8988T (cell line): ENCODE measurements at regions not wholly inside any gene's neighbourhood (a gene's known extent, or its start where the extent isn't known, plus 50 kb on each side); places are given as distances from the start of the nearest gene placed in this dataset.
"Not testable (repeated sequence)": the region's sequence is repeated elsewhere in the genome, so short reads cannot be mapped to it uniquely, and the experiment has no call there.

ENCODE experiments used
- DNase-seq: peaks from one replicate; pipeline ENCODE4 v3.0.0; 2011

DNA sequence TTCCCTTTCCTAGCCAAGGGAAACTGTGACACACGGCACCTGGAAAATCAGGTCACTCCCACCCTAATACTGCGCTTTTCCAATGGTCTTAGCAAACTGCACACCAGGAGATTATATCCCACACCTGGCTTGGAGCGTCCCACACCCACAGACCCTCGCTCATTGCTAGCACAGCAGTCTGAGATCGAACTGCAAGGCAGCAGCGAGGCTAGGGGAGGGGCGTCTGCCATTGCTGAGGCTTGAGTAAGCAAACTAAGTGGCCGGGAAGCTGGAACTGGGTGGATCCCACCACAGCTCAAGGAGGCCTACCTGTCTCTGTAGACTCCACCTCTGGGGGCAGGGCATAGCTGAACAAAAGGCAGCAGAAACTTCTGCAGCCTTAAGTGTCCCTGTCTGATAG, 132.9 kb downstream of the TMEM167A start:
- not testable (repeated sequence) for DNase-seq

DNA sequence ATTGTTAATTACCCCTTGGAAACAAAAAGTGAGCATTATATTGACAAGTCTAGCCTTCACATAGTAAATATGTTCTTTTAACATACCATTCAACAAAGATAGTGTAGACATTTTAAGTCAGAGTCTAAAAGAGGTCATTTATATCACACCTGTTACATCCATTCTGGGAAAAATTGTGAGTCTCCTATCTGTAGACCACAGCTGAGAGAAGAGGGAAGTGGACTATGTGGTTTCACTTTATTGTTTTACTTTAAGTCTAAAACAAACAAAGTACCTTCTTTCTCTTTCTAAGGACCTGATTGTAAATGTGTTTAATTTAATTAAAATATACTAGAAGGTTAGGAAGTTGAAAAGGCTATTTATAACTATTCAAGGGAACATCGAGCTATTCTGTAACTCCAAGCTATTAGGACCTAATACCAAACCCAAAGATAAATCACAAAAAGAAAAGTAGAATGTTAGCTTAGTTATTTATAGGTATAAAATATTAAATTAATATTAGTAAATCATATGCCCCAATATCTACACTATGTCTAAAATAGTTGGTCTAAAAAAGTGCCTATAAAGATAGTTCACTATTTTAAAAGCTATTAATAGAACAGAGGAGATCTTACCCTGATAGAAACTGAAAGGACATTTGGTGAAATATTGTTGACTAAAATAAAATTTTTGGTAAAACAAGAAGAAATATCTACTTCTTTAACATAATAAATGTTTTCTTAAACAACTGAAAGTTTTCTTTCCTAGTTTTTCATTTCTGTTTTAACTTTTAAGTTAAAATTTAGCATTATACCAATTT, 134.9 kb downstream of the TMEM167A start:
- no peak for DNase-seq

DNA sequence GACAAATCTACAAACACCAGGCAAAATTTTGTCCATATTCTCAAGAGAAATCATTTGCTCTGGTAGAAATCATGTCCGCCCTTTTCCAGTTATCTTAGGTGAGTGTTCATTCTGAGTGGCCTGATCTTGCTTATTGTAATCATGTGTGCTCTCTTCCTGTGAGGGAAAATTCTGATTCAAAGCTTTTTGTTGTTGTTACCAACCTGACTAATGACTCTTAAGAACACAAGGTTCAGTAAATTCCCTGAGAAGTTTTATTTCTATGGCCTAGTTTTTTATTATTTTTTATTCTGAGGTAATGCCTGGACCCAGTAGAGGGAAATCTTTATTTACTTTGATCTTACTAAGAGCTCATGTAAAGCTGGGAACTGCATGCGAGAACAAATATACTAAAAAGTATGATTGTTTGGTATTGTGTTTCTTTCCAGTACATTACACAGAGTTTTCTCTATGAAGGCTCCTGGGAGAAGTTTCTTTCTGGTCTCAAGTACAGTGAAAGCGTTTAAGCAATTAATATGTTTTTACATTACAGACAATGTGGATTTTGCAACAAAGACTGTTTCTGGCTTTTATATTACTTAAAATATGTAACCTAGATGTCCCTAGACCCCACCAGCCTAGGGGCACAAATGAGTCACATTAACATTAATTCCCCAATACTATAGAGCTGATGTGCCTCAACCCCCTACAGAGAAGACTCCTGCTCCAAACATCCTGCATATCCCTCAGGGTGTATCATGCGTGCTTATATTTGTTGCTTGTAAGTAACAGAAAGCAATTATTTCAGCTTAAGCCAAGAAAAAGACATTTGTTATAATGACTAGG, 138.1 kb downstream of the TMEM167A start:
- DNase-seq: no peak

DNA sequence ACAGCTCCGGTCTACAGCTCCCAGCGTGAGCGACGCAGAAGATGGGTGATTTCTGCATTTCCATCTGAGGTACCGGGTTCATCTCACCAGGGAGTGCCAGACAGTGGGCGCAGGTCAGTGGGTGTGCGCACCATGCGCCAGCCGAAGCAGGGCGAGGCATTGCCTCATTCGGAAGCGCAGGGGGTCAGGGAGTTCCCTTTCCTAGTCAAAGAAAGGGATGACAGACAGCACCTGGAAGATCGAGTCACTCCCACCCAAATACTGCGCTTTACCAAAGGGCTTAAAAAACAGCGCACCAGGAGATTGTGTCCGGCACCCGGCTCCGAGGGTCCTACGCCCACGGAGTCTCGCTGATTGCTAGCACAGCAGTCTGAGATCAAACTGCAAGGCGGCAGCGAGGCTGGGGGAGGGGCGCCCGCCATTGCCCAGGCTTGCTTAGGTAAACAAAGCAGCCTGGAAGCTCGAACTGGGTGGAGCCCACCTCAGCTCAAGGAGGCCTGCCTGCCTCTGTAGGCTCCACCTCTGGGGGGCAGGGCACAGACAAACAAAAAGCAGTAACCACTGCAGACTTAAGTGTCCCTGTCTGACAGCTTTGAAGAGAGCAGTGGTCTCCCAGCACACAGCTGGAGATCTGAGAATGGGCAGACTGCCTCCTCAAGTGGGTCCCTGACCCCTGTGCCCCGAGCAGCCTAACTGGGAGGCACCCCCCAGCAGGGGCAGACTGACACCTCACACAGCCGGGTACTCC, 144.5 kb downstream of the TMEM167A start:
- not testable (repeated sequence) for DNase-seq

DNA sequence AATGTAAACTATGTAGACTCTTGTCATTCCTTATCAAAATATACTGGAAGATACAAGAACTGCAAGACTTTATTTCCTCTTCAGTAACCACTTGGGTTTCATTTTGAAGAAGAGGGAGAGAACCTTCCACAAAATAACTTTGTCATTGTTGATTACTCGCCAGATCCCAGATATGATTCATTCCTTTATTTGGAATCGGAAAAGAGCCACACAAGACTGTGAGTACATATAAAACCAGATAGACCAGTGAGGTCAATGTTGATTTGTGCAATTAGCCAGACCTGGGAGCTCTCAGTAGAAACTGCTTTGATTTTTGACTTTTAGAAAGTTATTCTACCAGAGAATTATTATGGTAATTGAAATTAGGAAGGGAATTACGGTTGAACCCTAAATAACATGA, 146.1 kb downstream of the TMEM167A start:
- DNase-seq: no peak

DNA sequence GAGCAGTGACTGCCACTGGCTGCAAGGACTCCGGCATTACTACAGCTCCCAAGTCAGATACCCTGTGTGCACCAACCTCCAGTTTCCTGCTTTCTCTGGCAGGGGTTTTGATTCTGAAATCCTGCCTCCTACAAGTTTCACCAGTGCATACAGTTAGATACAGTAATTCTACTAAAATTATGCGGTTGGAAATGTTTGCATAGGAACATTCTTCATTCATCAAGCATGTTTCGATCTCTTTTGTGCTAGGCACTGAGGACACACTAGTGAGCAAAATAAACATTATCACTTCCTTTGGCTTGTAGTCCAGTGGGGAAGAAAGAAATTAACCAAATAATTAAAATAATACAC, 152.2 kb downstream of the TMEM167A start:
- no peak for DNase-seq

DNA sequence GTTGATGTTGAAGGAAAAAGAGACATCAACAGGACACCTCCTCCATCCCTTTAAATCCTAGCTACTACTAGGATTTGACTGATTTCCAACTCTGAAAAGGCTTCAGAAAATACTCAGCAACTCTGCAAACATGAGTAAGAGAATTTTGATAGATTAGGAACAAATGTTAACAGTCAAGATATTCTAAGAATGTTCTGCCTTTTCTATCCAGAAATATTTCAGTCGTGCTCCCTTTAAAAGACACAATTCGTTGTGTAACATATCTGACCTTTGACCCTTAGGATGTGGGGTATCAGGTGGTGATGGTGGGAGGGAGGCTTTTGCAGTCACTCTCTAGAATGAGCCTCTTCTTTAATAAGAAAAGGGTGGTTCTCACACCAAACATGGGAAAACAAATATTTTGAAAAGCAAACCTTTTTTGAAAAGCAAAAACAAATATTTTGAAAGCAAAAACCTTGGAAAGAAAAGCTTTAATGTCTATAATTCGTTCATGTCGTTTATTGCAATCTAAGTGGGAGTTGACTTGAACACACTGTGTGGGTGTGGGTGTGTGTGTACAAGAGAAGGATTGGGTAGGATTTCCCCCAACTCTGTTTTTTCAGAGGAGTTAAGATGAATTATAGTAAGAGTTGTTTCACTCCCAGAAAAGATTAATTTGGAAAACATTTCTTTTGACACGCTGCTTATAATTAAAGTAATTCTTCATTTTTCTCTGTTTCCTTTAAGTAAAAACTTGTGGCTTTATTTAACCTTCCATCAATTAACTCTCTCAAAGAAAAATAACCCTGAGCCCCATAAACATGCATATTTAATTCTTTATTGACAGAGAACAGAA, 152.8 kb downstream of the TMEM167A start:
- DNase-seq: no peak

DNA sequence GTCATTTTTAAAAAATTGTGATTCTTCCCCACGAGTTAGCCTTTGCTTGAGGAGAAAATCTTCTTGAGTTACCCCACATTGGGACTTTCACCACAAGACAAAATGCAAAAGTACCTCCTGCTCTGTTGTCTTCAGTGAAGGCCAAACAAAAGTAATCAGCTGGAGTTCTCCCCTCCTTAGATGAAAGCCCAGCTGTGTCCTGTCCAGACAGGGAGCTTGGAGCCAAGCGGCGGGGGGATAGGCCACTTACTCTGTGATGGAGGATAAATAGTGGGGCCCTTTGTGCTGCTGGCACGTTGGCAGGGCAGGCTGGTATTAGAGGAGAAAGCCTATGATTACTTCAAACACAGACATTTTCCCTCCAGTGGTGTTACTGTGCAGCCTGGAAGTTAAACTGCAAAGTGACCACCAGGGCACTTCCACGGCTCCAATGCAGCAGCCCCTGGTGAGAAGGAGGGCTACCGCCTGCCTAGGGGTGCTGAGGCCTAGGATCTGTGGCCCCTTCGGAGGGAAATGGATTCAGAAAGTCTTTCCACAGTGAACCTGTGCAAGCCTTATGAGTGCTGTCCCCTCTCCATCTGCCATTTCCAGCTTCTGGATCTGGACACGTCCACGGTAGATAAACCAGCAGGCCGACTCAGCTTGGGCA, 155.0 kb downstream of the TMEM167A start:
- no peak for DNase-seq

DNA sequence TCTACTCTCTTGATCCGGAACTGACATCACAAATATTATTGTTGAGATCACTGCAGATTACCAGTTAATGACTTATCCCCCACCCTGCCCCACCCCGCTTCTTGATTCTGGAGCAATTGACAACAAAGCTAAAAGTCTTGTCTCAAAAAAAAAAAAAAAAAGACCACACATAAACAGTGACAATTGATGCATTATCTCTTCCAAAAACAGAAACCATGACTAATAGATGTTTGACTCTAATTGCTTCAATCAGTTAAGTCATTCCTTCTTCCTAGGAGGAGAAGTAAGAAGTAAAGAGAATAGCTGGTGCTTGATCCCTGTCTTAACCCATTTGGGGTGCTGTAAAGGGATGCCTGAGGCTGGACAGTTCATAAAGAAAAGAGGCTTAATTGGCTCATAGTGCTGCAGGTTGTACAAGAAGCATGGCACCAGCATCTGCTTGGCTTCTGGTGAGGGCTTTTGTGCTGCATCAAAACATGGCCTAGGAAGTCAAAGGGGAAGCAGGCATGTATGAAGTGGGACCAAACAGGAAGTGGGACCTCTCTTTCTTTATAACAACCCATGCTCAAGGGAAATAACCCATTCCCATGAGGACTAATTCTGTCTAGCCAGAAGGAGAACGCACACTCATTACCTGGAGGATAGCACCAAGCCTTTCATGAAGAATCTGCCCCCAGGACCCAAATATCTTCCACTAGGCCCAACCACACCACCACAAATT, 158.7 kb downstream of the TMEM167A start:
- no peak for DNase-seq

DNA sequence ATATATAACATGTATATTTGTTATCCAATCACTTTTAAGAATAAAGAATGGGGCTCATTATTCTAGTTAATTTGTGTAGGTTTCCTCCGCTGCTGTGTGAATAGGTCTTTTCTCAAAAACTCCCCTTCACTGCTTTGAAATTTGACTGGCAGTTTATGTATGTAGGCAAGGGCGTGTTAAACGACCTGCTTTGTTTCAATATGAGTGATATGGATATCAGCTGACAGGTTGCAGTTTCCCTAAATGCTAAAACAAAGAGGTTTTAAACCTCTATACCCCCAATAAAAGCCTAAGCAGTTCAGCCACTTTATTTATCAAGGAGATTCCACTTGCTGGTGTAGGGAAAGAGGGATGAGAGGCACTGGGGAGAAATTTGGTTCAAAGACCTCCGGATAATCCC, 159.6 kb downstream of the TMEM167A start:
- DNase-seq: no peak

DNA sequence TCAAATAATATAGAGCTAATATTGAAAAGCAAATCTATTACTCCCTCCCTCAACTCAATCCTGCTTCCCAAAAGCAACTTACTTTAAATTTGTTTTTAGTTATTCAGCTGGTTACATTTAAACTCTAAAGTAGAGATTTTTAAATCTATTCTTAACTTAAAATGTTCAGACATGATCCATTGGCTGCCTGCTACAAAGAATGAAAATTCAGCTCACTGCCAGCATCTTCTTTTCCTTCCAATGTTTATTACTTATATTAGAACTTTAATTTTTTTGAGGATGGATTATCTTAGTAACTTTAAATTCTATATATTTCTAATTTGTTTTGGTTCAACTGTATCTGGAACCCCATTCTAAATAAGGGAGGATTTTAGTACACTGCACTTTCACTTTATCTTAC, 163.2 kb downstream of the TMEM167A start:
- no peak for DNase-seq

DNA sequence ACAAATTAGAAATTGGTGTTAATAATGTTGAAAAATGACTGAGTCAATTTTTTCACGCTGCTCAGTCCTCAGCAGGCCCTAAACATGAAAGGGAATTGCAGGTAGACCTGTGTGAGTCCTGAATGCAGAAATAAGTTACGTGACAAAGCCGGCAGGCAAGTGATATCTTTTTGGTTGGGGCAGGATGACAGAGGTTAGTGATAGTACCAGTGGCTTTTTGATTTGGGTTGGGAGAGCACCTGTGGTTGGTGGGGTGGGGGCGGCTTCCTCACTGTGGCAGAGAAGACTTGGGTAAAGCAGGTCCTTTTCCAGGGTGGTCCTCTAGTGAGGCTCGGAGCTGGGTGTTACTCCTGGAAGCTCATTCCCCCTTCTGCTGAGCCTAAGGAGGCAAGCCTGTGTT, 164.7 kb downstream of the TMEM167A start:
- DNase-seq: no peak

DNA sequence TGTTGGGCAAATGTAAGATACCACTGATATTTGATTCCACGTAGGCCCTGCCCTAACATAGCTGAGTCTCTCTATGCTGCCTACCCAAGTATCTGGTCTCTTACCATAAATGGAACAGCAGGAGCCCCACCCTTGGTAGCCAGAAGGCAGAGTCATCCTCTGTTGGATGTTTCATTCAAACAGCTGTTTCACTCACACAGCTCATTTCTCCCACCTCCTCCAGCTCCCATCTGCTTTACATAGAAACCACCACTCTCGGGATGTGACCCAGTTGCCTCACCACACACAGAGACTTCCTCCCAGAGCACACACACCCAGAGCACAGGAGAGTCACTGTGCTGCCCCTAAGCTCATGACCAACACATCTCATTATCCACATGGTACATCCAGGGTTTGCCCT, 165.3 kb downstream of the TMEM167A start:
- no peak for DNase-seq

DNA sequence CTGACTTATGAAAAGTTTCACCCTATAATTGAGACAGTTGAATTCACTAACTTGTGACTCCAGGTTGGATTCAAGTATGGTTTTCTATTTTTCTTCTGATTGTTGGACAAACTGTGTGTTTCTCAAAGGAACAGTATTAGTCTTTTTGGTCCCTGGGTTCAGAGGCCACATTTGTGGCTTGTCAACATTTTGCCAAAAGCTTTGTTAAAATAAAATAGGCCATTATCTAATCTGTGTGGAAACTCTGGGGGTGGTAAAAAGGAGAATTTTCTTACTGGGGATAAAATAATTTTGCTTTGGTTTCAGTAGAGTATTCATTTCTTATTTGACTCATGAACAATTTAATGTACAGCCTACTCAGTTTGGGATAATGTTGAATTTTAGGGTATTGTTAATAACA, 166.3 kb downstream of the TMEM167A start:
- DNase-seq: no peak

DNA sequence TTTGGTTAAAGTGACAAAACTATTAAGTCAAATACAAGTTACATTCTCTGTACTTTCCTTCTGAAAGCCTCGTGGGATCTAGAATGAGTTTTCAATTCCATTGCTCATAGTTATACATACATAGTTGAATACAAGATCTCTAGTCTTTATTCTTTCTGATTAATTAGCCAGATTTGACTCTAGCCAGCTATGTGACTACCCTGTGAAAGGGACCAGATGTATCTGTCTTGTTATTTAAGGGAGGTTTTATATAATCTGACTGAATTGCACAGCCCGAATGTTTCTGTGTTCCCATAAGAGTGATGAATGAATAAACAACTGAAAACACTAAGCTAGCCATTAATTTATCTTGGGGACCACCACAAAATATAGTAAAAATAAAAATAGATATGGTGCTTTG, 166.7 kb downstream of the TMEM167A start:
- no peak for DNase-seq

DNA sequence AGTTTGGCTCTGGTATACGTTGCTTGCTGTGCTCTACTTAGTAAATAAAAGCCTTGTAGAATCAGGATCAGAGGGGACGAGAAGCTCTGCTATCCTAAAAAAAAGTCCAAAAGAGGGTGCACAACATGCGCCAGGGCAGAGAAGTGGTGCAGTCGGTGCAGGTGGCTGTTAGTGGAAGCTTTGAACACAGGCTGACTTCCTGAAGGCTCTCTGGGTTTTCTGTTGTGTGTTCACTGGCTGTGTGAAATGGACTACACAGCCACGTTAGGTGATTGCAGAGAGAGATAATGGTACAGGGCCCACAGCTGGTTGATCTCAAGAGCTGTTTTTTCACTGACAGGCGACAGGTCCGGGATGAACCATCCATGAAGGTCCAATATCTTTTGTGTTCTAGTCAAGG, 167.4 kb downstream of the TMEM167A start:
- DNase-seq: no peak

DNA sequence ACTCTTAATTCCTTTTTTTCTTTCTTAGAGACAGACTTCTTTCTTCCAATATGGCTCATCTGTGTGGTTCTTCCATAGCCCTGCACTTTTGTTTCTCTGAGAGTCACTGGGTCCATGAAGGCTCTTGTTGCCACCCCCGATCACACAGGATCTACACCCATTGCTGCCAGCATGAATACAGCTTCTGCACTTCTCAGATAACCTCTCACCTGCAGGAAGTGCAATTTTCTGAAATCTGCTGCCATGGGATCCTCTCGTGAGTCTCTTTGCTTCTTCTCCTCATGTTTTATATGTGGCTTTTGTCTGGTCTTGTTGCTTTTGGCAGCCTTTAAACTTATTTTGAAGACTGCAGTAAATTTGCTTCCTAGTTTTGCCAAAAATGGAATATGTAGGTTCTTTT, 171.2 kb downstream of the TMEM167A start:
- DNase-seq: no peak

DNA sequence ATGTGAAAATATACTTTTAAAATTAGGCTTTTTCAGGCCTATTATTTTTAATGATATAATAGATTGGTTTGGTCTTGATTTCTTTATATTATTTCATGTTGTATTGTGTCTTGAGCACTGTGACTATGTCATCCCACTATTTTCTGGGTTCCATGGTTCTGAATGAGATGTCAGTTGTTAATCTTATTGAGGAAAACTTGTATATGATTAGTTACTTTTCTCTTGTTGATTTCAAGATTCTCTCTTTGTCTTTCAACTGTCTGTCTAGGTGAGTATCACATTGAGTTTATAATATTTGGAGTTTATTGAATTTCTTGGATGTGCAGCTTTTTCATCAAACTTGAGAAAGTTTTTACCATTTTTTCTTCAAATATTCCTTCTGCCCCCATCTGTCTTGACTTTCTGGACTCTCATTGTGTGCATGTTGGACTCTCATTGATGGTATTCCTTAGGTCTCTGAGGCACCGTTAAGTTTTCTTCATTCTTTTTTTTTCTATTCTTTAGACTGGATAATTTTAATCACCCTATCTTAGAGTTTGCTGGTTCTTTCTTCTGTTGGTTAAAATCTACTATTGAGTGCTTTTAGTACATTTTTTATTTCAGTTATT, 175.8 kb downstream of the TMEM167A start:
- DNase-seq: no peak

DNA sequence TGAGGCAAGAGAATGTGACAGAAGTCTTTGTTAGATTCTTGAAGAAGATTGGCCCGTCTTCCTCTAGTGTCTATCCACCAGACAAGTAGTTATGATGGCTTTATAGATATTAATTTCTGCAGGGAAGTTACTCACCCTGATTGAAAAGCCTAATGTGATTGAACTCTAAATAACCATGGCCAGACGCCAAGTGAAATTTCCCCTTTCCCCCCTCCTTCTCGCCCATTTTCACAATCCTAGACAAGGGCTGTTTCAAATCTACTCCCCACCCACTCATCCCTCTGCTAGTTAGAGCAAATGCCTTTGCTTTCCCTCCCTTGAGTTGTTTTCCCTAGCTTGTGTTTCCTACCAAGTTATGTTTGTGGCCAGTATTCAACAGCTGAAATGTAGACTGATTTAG, 182.5 kb downstream of the TMEM167A start:
- DNase-seq: no peak

DNA sequence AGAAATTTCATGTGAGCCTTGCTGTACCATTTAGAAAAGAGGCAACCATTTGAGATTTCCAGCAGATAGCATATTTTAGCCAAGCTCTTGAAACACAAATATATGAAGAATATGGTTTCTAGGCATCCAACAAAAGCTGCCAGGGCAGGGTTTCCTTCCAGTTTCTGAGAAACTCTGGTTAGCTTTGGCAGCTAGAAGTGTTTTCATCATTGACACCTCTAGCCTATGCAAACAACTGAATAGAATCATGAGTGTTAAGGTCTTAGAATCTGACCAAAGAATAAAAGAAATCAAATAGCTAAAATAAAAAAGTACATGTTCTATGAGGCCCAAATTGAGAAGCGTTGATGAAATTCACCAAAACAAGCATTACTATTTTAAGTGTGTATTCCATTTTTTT, 188.1 kb downstream of the TMEM167A start:
- DNase-seq: no peak

DNA sequence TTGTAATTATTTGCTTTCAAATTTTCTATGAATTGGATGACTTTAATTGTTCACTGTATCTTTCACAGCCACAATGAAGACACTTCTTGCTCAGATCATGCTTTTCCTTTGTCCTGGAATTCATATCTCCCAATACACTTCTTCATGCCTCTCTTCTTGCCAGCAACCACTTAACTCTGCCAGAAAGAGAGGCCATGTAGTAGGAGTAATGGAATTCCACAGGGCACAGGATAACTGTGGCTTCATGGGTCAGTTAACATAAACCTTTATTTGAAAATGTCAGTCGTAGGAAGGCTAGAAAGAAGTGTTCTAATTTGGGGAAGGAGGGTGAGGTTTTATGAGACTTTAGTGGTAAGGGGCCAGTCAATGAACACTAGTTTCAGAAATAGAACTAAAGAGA, 190.3 kb downstream of the TMEM167A start:
- no peak for DNase-seq
